Daoy (cell line): ENCODE measurements at regions not wholly inside any gene's neighbourhood (a gene's known extent, or its start where the extent isn't known, plus 50 kb on each side); places are given as distances from the start of the nearest gene placed in this dataset.

Source experiments
- DNase-seq: peaks from one replicate; pipeline ENCODE4 v3.0.0-alpha.2; 2015; ENCODE audit warnings: low read depth

- DNase-seq = no peak
These were observed 196.8 kb downstream of the RAP2A start for GRCh38 chr13:97630725-97631124.

GRCh38 chr13:97631158-97631557 is 197.2 kb downstream of the RAP2A start:
- no peak for DNase-seq

DNA sequence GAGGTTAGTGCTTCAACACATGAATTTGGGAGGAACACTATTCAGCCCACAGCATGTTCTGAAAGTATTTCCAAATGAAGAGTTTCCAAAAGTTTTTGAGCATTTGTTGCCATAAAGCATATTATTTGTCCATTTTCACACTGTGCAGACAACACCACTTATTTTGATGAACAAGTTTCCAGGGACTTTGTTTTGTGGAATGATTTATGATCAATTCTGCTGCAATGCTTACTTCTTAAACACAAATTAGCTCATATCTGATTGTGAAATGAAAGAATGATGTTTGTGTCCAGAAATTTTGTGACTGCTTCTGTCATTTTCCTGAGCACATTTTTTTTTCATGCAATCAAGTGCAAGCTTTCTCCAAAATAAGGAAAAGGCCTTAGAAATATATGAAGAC is 205.3 kb downstream of the RAP2A start:
- no peak for DNase-seq

GRCh38 chr13:97640268-97640667 is 206.3 kb downstream of the RAP2A start:
- DNase-seq = no peak

DNA sequence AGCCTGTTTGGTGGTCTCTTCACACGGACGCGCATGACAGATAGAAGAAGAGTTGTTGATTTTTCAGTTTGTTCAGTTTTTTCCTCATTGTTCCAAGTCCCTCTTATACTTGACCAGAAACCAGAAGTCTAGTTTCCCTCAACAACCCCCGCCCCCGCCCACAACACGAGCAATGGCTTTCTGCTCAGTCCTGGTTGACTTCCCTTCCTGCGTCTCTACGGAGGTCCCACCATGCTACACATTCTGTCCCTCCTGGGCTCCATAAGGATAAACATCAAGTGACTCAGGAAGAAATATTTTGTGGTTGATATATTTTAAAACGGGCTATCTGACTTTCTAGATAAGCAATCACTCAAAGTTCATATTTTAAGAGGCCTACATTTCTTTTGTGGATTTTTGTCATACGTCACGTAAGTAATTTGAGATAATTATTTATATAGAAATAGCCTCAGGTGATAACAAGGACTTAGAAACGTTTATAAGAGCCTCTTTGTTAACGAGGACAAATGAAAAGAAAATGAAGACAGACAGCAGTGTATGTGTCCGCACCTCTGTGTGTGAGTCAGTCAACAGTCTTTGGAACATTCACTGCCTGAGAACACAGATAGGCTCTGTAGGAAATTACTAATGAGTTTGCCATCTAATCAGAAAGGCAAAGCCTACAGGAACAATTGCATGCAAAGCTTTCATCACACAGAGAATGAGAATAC is 214.4 kb downstream of the RAP2A start:
- no peak for DNase-seq

DNA sequence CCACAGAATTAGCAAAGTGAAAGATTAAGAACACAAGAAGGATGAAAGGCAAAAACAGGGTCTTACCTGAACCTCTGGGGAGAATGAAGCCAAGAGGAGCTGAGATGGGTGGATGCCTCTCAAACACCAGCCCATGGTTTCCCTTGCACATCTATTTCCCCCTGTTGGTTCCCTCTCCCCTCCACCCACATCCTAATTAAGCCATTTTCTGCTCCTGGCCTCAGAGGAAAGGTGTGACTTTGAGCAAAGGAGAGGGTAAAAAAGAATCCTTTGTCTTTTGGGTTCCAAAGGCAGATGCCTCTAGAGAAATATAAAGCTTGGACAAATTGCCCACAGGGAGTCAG is 214.9 kb downstream of the RAP2A start:
- DNase-seq = no peak

- DNase-seq = no peak
These were observed 219.6 kb downstream of the RAP2A start for GRCh38 chr13:97653443-97654140.

DNA sequence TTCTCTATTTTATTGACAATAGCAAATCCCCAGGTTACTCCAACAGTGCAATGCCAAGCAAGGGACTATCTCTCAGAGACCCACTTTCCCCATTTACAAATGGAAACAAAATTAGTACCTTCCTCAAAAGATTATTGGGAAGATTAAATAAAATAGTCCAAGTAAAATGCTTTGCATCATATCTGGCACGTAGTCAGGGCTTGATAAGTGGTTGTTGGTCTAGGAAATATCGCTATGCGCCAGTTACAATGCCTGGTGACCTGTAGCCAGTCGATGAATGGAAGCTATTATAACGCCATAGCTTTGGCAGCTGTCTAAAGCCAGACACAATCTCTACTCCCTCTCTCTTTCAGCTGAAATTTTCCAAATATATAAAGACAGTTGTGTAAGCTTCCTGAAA is 220.3 kb downstream of the RAP2A start:
- DNase-seq = no peak

- no peak for DNase-seq
These were observed 224.6 kb downstream of the RAP2A start for GRCh38 chr13:97658556-97658955.

DNA sequence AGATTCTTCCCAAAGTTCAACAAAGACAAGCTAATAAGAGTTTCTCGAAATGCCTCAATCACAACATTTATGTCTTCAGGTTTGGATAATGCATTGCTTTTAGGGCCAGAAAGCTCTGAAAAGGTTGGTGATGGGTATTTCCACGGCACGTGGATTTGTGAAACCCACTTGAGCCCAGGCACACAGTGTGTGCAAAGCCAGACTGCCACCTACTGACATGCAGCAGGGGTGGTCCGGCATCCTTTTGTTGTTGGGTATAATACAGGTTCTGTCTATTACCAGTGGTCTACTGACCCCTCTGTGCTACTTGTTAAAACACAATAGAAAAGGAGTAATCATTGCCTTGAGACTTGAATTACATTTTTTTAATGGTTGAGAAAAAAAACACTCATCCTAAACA is 225.6 kb downstream of the RAP2A start:
- DNase-seq = no peak

DNA sequence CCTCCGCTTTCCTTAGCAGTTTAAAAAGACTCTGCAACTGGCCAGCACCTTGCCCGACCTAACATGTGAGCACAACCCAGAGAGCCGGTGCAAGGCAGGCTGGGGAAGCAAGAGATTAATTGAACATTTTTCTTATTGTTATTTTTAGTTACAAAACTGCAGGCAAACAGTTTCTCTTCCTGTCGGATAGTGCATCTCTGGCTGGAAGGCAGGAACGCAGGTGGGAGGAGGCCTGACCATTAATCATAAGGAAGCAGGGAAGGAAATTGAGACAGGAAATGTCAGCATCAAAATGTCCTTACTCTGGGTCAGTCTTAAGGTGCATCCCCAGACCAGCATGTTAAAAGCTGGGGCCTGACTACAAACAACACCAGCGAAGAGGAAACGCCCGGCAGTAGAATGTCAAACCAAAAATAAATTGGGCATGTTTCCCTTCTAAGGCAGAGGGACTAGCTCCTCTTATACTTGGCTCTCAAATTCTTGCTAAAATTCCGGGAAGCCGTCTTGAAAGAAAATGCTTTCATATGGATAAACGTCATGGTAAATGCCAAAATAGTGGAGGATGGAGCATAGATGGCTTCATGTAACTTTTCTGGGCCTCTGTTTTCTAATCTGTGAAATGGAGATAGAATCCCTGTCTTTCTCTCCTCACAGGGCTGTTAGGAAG is 226.8 kb downstream of the RAP2A start:
- DNase-seq = no peak

- no peak for DNase-seq
These were observed 252.6 kb downstream of the RAP2A start for GRCh38 chr13:97686594-97686993.

DNA sequence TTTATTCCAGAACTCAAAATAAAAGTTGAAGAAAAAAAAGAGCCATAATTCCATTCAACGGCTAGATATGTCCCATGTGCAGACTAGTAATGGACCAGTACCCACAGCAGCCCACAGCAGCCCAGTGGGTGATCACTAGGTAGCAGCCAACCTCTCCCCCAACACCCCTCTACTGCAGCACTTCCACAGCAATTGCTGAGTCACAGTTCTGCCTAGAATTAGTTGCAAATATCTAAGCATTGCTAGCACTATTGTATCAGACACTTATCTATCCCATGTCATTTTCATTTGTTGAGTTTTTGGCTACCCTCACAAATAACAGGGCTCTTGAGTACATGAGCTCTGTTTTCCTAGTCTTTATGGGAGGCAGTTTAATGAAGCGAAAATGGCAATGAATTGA is 258.7 kb downstream of the RAP2A start:
- DNase-seq = no peak

DNA sequence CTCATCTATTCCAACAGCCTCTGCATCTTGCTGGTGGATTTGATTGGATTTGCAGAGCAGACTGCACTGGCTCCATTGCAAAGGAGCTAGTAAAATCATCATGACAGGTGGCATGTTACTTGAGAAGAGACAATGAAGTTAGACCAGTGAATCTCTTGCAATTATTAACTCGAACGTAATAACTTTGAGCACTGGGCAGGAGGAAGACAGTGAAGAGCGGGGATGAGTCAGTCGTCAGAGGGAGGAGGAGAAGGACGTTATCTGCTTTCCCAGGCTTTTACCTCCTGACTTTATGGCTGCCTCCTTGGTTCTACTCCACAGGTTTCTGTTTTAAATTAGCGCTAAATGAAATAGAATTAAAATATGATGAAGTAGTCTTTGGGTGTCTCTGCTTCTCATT is 257.8 kb upstream of the IPO5 start:
- no peak for DNase-seq

GRCh38 chr13:97696921-97697320 is 256.6 kb upstream of the IPO5 start:
- no peak for DNase-seq

DNA sequence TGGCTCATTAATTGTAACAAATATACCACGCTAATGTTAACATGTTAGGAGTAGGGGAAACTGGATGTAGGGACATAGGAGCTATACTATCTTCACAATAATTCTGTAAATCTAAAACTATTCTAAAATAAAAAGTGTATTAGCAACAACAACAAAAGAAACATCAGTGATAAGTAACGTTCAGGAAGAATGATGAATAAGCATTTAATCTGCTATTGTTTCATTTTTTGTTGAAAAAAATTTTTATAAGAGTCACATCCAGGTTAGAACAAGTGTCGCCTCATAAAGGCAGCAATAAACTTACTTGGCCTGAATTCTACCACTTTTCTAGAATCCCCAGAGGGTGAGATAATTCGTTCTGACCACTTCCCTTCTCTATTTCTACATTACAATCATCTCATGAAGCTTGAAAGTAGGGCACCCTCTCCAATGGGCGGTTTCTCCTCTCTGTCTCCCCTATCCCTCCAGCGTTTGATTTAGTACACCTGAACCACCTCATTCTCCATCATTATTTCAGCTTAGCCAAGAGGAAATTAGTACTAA is 253.1 kb upstream of the IPO5 start:
- DNase-seq = no peak

DNA sequence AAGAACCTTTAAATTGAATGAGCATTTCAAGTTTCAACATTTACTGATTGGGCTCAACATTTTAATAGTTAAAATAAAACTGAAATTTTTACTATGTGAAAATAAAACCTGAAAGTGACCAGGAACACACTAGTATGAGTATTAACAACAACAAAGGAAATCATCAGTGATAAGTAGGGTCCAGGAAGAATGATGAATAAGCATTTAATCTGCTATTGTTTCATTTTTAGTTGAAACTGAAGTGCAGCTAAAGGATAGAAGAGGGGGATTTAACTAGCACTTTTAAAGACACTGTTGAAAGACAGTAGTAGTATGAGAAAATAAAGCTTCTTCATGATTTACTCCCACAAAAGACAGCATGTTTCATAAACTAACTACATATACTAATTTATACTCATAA is 250.9 kb upstream of the IPO5 start:
- no peak for DNase-seq

GRCh38 chr13:97710797-97711196 is 242.7 kb upstream of the IPO5 start:
- DNase-seq = no peak

DNA sequence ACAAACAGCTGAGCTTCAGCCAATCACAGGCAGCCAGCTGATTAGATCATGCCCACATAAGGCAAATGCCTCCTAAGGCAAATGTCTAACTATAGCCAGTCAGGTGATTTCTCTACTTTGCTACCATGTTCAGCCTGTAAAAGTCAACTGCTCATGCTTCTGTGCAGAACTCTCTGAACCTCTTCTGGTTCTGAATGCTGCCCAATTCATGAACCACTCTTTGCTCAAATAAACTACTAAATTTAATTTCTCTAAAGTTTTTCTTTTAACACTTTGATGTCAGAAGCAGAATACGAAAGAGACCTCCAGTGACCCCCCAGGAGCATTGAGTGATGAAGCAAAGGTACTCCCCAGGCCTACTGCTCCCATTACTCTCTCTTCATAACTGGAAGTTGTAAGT is 240.7 kb upstream of the IPO5 start:
- no peak for DNase-seq

- DNase-seq = no peak
These were observed 237.7 kb upstream of the IPO5 start for GRCh38 chr13:97715763-97716162.

GRCh38 chr13:97716746-97717145 is 236.7 kb upstream of the IPO5 start:
- DNase-seq = no peak

DNA sequence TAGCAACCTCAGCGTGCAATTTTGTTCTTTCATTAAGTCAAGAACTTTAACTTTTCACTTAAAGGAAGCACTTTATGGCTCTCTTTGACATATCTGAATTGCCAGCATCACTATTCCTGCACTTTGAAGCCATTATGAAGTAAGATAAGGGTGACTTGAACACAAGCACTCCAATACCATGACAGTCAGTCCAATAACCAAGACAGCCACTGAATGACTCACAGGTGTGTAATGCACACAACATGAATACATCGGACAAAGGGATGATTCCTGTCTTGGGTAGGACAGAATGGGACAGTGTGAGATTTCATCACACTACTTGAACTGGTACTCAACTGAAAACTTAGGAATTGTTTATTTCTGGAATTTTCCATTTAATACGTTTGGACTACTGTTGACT is 233.7 kb upstream of the IPO5 start:
- DNase-seq = no peak

GRCh38 chr13:97720896-97721295 is 232.6 kb upstream of the IPO5 start:
- DNase-seq = no peak
